Mucosa of stomach (tissue), 1 donor: ENCODE measurements at regions not wholly inside any gene's neighbourhood (a gene's known extent, or its start where the extent isn't known, plus 50 kb on each side); places are given as distances from the start of the nearest gene placed in this dataset.

ENCODE experiments used
- H3K27me3 ChIP-seq: one replicate; pipeline ENCODE4 v1.7.0; 2013; ENCODE audit warnings: mild to moderate bottlenecking, low read length; ENCODE audit not compliant: control insufficient read depth, insufficient read depth
- H3K36me3 ChIP-seq: one replicate; pipeline ENCODE4 v1.7.0; 2013; ENCODE audit warnings: low read length; ENCODE audit not compliant: control insufficient read depth, insufficient read depth
- H3K4me1 ChIP-seq: one replicate; pipeline ENCODE4 v1.7.0; 2013; ENCODE audit warnings: mild to moderate bottlenecking, low read length; ENCODE audit not compliant: control insufficient read depth, insufficient read depth
- H3K4me3 ChIP-seq: one replicate; pipeline ENCODE4 v1.7.0; 2013; ENCODE audit warnings: low read length
- H3K9ac ChIP-seq: one replicate; pipeline ENCODE4 v1.7.0; 2013; ENCODE audit warnings: mild to moderate bottlenecking, low read length, moderate library complexity
- H3K9me3 ChIP-seq: one replicate; pipeline ENCODE4 v1.7.0; 2013; ENCODE audit warnings: mild to moderate bottlenecking, low read length, moderate library complexity; ENCODE audit not compliant: control insufficient read depth
- donor health status: Pancreatic carcinoma.

DNA sequence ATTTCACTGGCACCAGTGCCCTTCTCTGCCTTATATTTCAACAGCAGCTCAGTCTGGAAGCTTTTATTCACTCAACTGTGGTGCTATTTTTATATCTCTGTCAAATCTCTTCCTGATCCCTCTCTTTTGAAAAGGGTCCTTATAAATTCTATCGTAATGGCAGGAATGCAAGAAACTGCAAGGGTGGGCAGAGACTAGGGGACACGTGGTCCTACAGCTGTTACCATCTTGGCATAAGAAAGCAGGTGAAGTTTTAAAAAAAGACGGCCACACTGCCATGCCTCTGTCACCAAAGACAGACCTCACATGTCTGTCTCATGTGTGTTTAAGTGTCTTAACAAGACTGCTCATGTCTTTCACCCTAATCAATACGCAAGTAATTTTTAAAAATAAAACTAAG, 368.4 kb upstream of the CDH11 start:
- Histone ChIP-seq H3K36me3 (no peaks in the 10 kb centered on the region), H3K9me3 (no peaks in the 10 kb centered on the region), H3K9ac (no peak overlapping the region), H3K4me1 (no peaks in the 10 kb centered on the region), H3K4me3 (no peak overlapping the region), H3K27me3 (no peaks in the 10 kb centered on the region)

DNA sequence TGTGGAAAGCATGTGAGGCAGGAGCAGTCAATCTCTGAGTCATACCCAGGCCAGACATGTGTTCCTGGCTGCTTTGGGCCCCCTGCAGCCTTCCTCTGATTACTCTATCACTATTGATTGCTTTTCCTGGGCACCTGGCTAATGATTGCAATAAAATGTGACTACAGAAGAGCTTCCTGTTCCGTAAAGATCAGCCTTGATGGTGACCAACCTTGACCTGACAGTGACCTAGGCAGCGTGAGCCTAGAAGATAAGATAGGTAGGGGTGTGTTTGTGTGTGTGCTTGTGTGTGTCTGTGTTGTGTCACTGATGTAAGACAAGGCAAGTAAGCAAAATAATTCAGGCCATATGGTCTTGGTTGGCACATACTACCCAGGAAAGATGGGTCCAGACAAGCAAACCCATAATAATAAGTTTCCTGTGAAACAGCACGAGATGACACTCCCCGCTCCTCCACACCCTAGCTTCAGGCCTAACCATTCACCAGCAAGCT, 367.7 kb upstream of the CDH11 start:
- Histone ChIP-seq H3K36me3 (no peaks in the 10 kb centered on the region), H3K27me3 (no peaks in the 10 kb centered on the region), H3K4me1 (no peaks in the 10 kb centered on the region), H3K9ac (no peak overlapping the region), H3K4me3 (no peak overlapping the region), H3K9me3 (no peaks in the 10 kb centered on the region)

DNA sequence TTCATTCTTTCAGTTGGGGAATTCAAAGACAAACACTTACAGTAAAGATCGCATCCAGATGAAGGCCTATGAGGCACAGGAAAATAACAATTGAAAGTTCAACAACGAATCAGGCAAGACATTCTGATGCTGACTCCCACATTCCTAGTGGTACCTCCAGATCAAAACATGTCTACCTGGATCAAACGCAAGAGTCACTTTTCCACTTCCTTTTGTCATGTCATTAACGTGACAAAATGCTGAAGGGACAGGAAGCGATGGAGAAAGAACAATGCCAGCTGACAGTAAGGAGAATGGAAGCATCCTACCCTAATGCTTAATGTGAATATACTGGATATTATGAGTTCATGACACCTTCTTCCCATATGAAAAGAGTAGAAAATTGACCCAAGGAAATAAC, 365.4 kb upstream of the CDH11 start:
- H3K4me3 ChIP-seq: no peak overlapping the region
- H3K36me3 ChIP-seq: no peaks in the 10 kb centered on the region
- no peaks in the 10 kb centered on the region for H3K27me3 ChIP-seq
- no peaks in the 10 kb centered on the region for H3K4me1 ChIP-seq
- no peaks in the 10 kb centered on the region for H3K9me3 ChIP-seq
- no peak overlapping the region for H3K9ac ChIP-seq

DNA sequence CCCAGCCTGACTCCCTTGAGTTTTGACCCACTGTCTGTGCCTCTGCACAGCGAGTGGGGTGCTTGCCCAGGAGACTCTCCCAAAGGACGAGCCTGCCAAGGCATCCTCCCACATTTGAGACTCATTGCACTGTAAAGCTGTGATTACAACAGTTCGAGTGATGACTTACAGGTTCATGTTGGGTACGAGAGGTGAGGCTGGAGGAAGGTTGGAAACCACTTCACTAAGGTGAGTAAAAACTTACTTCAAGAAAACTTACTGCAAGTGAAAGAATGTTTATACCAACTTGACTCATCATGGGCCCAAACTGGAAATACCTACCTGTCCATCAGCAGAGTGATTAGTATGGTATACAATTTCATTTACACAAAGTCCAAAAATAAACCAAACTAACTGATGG, 360.1 kb upstream of the CDH11 start:
- H3K36me3 ChIP-seq: no peaks in the 10 kb centered on the region
- H3K9me3 ChIP-seq: no peaks in the 10 kb centered on the region
- no peaks in the 10 kb centered on the region for H3K27me3 ChIP-seq
- H3K9ac ChIP-seq: no peak overlapping the region
- no peaks in the 10 kb centered on the region for H3K4me1 ChIP-seq
- no peak overlapping the region for H3K4me3 ChIP-seq

DNA sequence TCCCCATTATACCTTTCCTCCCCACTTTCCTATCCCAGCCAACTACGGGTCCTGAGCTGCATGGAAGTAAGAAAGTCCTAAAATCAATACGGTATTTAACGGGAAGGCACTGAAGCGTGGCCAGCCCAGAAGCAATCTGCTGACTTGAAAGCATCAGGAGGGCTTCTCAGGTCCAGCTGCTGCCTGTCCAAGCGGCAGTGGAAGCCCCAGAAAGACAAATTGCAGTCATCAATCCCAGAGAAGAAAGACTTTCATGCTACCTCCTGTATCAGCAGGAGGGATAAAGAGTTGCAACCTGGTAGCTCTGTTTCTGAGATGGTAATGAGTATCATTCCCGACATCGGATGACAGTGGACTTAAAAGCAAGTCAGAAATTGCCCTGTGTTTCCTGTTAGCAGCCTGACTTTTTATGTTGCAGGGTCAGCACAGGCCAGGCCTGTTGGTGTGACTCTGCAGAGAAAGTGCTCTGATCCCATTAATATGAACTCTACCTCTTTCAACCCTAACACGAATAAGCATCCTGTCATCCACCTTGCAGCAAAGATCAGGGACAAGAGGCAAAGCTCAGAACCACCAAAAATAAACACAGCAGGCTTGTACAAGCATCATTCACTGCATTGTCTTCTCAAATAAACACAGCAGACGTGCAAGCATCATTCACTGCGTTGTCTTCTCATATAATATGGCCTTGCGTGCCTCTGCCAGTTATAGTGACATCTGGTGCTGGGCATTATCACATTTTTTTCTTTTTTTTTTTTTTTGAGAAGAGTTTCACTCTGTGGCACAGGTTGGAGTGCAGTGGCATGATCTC, 358.6 kb upstream of the CDH11 start:
- Histone ChIP-seq H3K36me3 (no peaks in the 10 kb centered on the region), H3K9ac (no peak overlapping the region), H3K4me1 (no peaks in the 10 kb centered on the region), H3K4me3 (no peak overlapping the region), H3K9me3 (no peaks in the 10 kb centered on the region), H3K27me3 (no peaks in the 10 kb centered on the region)

DNA sequence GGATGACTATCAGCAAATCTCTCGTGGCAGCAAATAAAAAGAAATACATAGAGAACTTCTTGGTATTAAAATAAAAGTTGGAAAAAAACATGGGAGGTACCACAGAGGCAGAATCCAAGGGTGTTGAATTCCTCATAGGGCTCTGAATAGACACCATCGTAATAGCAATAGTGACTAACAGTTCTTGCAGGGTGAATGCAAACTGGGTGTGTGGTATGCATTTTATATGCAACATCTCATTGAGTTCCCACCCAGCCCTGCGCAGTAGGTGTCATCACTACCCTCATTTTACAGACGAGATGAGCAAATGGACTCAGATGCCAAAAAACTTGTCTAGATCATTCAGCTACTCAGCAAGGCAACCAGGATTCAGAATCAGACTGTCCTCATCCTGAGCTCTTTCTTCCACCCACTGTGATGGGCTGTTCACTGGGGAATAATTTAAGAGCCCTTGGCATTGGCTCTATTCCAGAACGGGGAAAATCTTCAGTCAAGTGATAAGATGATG, 354.6 kb upstream of the CDH11 start:
- Histone ChIP-seq H3K27me3 (no peaks in the 10 kb centered on the region), H3K4me1 (no peaks in the 10 kb centered on the region), H3K9me3 (no peaks in the 10 kb centered on the region), H3K4me3 (no peak overlapping the region), H3K36me3 (no peaks in the 10 kb centered on the region), H3K9ac (no peak overlapping the region)

DNA sequence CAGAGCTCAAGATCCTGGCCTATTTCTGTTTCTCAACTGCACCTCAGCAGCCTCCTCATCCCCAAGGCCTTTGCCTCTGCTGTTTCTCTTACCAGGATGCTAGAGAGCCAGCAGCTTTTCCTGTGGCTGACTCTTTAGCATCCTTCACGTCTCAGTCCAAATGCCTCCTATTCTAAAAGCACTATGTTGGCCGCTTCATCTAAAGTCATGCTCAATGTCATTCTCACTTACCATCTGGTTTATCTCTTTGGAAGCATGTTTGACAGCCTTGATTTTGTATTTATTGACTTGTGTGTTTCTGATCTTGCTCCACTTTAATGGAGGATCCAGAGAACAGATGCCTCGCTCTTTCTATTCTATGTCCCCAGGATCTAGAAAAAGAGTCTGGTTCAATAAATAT, 351.8 kb upstream of the CDH11 start:
- Histone ChIP-seq H3K9me3 (no peaks in the 10 kb centered on the region), H3K4me3 (no peak overlapping the region), H3K27me3 (no peaks in the 10 kb centered on the region), H3K9ac (no peak overlapping the region), H3K36me3 (no peaks in the 10 kb centered on the region), H3K4me1 (no peaks in the 10 kb centered on the region)

DNA sequence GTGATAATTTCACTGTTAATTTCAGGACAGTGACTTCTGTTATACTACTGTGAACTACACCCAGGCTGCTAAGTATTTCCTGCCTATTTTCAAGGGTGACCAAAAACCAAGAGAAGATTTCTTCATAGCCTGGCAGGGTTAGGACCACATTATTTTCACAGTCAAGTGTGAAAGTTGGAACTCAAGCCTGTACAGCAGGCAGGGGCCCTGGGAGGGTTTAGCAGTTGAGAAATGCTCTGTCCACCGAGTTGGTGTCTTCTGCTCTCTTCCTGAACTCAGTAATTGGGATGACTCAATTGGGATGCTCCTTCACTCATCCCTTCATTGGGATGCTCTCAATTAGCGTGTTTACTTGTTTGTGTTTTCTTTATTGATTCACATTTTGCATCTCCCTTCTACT, 347.3 kb upstream of the CDH11 start:
- Histone ChIP-seq H3K4me1 (no peaks in the 10 kb centered on the region), H3K9me3 (no peaks in the 10 kb centered on the region), H3K4me3 (no peak overlapping the region), H3K9ac (no peak overlapping the region), H3K27me3 (no peaks in the 10 kb centered on the region), H3K36me3 (no peaks in the 10 kb centered on the region)

DNA sequence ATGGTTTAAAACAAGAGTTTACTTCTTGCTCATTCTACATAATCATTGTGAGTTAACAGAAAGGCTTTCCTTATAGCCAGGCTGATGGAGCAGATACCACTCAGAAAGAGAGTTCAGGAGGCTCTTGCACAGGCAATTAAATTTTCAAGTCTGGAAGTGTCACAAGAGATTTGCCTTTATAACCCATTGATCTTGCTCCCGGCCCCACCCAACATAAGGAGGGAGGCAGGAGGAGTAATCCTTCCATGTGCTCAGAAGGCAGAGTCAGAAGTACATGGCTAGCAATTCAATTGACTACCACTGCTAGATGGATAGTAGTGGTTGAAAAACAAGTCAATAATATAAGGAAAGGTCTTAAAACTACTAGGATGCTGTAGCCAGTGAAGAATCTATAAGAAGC, 346.3 kb upstream of the CDH11 start:
- no peak overlapping the region for H3K4me3 ChIP-seq
- no peaks in the 10 kb centered on the region for H3K4me1 ChIP-seq
- H3K27me3 ChIP-seq: no peaks in the 10 kb centered on the region
- H3K9me3 ChIP-seq: no peaks in the 10 kb centered on the region
- H3K36me3 ChIP-seq: no peaks in the 10 kb centered on the region
- no peak overlapping the region for H3K9ac ChIP-seq

DNA sequence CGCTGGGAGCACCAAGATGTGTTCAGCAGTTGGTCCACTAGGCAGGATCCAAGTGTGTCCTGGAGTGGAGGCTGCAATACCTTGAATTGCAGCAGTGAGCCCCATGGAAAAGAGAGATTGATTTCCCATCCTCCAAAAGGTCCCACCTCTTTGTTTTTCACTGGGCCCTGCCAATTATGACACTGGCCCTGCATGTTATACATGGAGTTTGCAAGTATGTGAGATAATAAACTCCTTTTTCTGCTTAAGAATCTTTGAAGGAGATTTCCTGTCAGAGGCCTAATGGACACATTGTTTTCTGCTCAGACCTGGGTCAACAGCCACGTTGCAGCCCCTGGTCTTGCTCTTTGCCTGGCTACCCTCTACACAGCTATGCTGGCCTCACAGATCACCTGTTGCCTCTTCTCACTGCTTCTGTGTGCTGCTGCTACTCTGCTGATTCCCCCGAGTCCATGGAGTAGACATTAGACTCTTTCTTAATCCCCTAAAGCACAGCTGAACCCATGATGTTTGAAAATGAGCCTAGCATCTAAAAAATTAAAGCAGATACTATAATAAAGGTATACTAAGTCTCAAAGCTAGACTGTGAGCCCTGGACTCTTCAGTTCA, 341.9 kb upstream of the CDH11 start:
- Histone ChIP-seq H3K4me1 (no peaks in the 10 kb centered on the region), H3K9me3 (no peaks in the 10 kb centered on the region), H3K4me3 (no peak overlapping the region), H3K27me3 (no peaks in the 10 kb centered on the region), H3K36me3 (no peaks in the 10 kb centered on the region), H3K9ac (no peak overlapping the region)

DNA sequence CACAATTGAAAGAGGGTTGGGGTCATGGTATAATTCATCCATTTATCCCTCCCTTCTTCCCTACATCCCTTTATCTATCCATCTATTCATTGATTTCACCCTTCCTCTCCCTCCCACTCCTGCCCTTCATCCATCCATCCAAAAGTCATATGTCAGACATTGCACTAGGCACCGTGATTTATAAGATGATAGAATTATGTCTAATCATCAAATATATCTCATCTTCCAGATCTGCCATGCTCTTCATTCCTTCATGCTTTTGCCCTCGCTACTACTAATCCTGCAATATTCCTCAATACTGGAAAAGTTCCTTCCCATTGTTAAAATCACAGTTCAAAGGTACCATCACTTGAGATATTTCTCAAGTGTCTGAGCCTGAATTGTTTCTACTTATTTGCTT, 335.2 kb upstream of the CDH11 start:
- Histone ChIP-seq H3K4me1 (no peaks in the 10 kb centered on the region), H3K27me3 (no peaks in the 10 kb centered on the region), H3K4me3 (no peak overlapping the region), H3K9me3 (no peaks in the 10 kb centered on the region), H3K36me3 (no peaks in the 10 kb centered on the region), H3K9ac (no peak overlapping the region)

DNA sequence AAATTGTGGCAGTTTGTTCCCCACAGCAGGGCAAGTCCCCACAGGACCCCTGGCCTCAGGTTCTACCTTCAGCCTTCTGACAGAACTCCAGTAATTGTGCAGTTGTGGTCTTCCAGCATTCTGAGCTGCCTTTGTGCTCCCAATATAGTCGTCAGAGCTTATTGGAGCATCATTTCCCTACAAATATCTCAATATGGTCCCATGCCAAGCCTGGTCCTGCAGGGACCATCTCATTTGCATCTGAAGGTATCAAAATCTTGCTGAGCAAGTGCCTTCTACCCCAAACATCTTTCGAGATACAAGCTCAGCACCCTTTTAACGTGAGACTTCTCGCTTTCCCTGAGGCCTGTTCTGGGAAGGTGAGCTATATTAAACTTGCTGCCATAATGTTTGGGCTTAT, 333.9 kb upstream of the CDH11 start:
- no peaks in the 10 kb centered on the region for H3K27me3 ChIP-seq
- H3K4me3 ChIP-seq: no peak overlapping the region
- no peak overlapping the region for H3K9ac ChIP-seq
- no peaks in the 10 kb centered on the region for H3K9me3 ChIP-seq
- no peaks in the 10 kb centered on the region for H3K4me1 ChIP-seq
- no peaks in the 10 kb centered on the region for H3K36me3 ChIP-seq
